BLaER1 treated with 17β-estradiol and CSF1 and Interleukin-3, amounts not matched to agents 10 nM and 100 nM (cell line): ENCODE measurements at regions not wholly inside any gene's neighbourhood (a gene's known extent, or its start where the extent isn't known, plus 50 kb on each side); places are given as distances from the start of the nearest gene placed in this dataset.

Experiments used
- H3K27ac ChIP-seq, 11 experiments: shearing (Covaris generic); formaldehyde crosslinking; 2 replicates each; pipeline ENCODE4 v1.8.1; 2022
- H3K27me3 ChIP-seq, 11 experiments: shearing (Covaris generic); formaldehyde crosslinking; 2 replicates each; pipeline ENCODE4 v1.8.1; 2022
- H3K36me3 ChIP-seq, 11 experiments: shearing (Covaris generic); formaldehyde crosslinking; 2 replicates each; pipeline ENCODE4 v1.8.1; 2022
- H3K4me1 ChIP-seq, 10 experiments: shearing (Covaris generic); formaldehyde crosslinking; 2 replicates each; pipeline ENCODE4 v1.8.1; 2022
- H3K4me2 ChIP-seq, 11 experiments: shearing (Covaris generic); formaldehyde crosslinking; 2 replicates each; pipeline ENCODE4 v1.8.1; 2022
- H3K4me3 ChIP-seq, 10 experiments: shearing (Covaris generic); formaldehyde crosslinking; 2 replicates each; pipeline ENCODE4 v1.8.1; 2022
- H3K9ac ChIP-seq, 11 experiments: shearing (Covaris generic); formaldehyde crosslinking; 2 replicates each; pipeline ENCODE4 v1.8.1; 2022
- H3K9me3 ChIP-seq, 11 experiments: shearing (Covaris generic); formaldehyde crosslinking; replicated peaks in 1 of 11; 2 replicates each; pipeline ENCODE4 v1.8.1; 2022
- H4K20me1 ChIP-seq, 11 experiments: shearing (Covaris generic); formaldehyde crosslinking; 2 replicates each; pipeline ENCODE4 v1.8.1; 2022
- Cebpa-rat ChIP-seq, 11 experiments: shearing (Covaris generic); IDR thresholded peaks; 2 replicates each; pipeline ENCODE4 v1.8.1; 2022

DNA sequence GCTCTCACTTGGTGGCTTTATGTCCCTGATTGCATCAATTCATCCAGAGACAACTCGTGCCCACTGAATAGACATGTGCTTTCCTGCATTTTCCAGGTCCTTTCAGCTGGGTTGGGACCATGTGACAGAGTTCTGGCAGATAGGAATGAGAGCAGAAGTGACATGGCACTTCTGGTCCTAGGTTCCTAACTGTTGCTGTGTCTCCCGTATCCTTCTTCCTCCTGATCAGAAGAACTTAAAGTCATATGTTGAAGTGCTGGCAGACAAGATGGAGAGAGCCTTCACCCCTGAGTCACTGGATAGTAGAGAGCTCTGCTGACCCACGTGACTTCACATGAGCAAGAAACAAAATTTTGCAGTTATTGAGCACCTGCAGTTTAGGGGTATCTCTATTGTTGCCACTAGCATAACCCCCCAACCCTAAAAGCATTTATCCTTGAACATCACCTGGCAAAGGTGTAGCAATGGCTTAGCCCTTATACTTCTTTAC, 80.0 kb downstream of the NREP start:
- H3K4me2 ChIP-seq: no peak overlapping the region
- H3K4me1 ChIP-seq: peaks cover 0 to 4% (median 0%) of the 10 kb centered on the region in 10 experiments; a peak in 1 of 20 replicates
- no peaks in the 10 kb centered on the region for H3K36me3 ChIP-seq
- H3K4me3 ChIP-seq: no peak overlapping the region
- no peaks in the 10 kb centered on the region for H4K20me1 ChIP-seq
- no peaks in the 10 kb centered on the region for H3K9me3 ChIP-seq
- H3K27me3 ChIP-seq: no peaks in the 10 kb centered on the region
- no peak overlapping the region for H3K27ac ChIP-seq
- no peak for TF ChIP-seq Cebpa-rat (IDR thresholded peaks at IDR 0.05)
- H3K9ac ChIP-seq: no peak overlapping the region

DNA sequence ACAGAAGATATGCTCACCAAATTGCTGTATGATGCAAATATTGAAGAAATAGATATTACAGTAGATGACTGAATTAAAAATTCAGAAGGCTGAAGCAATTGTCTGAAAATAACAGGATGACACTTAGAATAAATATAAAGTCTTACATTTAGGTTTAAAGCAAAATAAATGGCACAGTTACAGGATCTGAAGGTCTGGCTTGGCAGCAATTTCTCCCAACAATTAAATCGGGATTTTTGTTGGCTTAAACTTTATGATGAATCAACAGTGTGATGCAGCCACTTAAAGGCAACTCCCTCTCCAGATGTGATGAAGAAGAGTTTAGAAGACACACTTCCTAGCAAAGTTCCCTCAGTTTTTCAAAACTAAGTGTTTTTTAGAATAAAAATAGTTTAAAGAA, 80.5 kb downstream of the NREP start:
- H3K36me3 ChIP-seq: no peaks in the 10 kb centered on the region
- no peaks in the 10 kb centered on the region for H3K9me3 ChIP-seq
- H3K4me3 ChIP-seq: no peak overlapping the region
- H3K9ac ChIP-seq: no peak overlapping the region
- H4K20me1 ChIP-seq: no peaks in the 10 kb centered on the region
- TF ChIP-seq Cebpa-rat (IDR thresholded peaks at IDR 0.05): no peak
- H3K27me3 ChIP-seq: no peaks in the 10 kb centered on the region
- H3K27ac ChIP-seq: no peak overlapping the region
- H3K4me1 ChIP-seq: peaks cover 0 to 4% (median 0%) of the 10 kb centered on the region in 10 experiments; a peak in 1 of 20 replicates
- no peak overlapping the region for H3K4me2 ChIP-seq

DNA sequence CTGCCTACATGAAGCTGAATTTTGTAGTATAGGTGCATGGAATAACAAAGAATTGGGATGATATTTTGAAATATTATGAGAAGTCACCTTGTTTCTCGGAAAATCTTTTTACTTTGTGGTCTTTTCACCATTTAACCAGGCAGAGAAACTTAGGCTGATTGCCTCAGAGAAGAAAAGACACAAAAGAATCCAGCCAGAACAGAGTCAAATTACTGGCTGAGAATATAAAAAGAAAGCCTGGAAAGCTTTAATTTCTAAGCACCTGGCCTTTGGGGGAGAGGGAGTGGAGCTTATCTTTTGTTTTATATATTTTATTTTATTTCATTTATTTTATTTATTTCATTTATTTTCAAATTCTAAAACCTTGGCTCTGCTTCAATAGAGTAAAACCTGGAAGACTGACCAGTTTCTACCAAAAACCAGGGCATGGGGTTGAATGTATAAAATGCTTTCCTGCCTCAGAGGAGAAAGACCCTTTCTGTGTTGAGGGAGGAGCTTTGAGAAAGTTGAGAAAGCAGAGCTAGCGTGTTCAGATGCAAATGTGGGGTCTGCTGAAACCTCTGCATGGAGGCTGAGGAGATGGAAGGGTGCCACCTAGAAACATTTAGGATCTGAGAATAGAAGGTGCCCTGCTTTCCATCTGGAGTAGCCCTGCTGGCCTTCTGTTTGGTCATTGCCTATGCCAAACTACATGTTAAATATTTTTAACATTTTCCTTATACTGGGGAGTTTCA, 81.6 kb downstream of the NREP start:
- TF ChIP-seq Cebpa-rat (IDR thresholded peaks at IDR 0.05): no peak

DNA sequence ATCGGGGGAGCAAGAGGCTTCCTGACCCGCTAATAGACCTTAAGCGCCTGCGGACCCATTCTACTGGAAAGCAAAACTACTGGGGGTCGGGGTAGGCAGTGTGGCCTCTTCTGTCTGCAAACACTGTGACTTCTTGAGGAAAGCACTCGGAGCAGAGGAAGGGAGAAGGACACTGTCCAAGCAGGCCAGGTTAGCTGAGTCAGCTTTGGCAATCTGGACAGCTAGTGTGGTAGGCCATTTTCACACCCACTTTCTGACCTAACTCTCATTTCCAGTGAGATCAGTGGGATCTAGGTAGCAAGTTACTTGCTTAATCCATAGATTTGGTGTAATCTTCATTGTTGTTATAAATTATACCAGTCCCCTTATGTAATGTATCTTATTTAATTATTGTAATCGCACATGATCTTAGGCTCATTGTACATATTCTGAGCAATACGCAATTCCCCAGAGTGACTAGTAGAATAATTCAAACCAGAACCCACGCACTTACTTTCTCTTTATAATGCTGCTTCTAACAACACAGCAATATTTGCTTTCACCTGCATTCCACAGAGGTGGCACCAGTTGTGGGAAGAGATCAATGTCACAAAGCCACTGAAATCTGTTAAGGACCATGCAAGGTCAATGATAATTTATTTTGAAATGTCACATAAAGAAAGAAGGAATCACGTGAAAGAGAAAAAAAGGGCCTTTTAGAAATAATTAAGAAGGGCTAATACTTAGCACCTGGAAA, 82.9 kb downstream of the NREP start:
- Histone ChIP-seq H3K4me1 (no peaks in the 10 kb centered on the region), H3K4me2 (no peak overlapping the region), H3K9ac (no peak overlapping the region), H3K4me3 (no peak overlapping the region), H4K20me1 (no peaks in the 10 kb centered on the region), H3K36me3 (no peaks in the 10 kb centered on the region), H3K9me3 (no peaks in the 10 kb centered on the region), H3K27me3 (no peaks in the 10 kb centered on the region), H3K27ac (no peak overlapping the region)
- no peak for TF ChIP-seq Cebpa-rat (IDR thresholded peaks at IDR 0.05)

More for the DNA sequence above, 81.6 kb downstream of the NREP start:
- Histone ChIP-seq H3K9ac (no peak overlapping the region), H3K4me2 (no peak overlapping the region), H3K36me3 (no peaks in the 10 kb centered on the region), H3K27ac (no peak overlapping the region), H4K20me1 (no peaks in the 10 kb centered on the region), H3K27me3 (no peaks in the 10 kb centered on the region), H3K4me1 (no peaks in the 10 kb centered on the region), H3K4me3 (no peak overlapping the region), H3K9me3 (no peaks in the 10 kb centered on the region)

DNA sequence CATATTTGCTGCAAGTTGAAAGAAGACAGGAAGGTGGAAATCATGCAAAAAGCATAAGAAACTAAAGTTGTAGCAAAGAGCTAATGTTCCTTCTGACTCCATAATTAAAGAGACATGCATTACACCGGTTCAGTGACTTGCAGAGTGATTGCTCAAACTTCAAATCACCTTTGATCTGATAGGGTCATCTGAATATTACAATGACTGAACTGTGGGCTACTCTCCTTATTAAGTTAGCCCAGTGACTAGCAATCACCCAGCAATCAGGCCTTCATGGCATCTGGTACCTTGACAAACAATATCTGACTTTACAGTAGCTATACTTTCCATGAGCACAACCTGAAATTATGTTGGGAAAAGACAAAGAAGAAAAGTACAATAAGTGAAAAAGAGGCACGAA, 84.9 kb downstream of the NREP start:
- no peak for TF ChIP-seq Cebpa-rat (IDR thresholded peaks at IDR 0.05)
- H3K9me3 ChIP-seq: no peaks in the 10 kb centered on the region
- H3K9ac ChIP-seq: no peak overlapping the region
- H3K4me2 ChIP-seq: no peak overlapping the region
- no peaks in the 10 kb centered on the region for H3K36me3 ChIP-seq
- H4K20me1 ChIP-seq: no peaks in the 10 kb centered on the region
- no peaks in the 10 kb centered on the region for H3K4me1 ChIP-seq
- H3K27me3 ChIP-seq: no peaks in the 10 kb centered on the region
- no peak overlapping the region for H3K27ac ChIP-seq
- H3K4me3 ChIP-seq: no peak overlapping the region

DNA sequence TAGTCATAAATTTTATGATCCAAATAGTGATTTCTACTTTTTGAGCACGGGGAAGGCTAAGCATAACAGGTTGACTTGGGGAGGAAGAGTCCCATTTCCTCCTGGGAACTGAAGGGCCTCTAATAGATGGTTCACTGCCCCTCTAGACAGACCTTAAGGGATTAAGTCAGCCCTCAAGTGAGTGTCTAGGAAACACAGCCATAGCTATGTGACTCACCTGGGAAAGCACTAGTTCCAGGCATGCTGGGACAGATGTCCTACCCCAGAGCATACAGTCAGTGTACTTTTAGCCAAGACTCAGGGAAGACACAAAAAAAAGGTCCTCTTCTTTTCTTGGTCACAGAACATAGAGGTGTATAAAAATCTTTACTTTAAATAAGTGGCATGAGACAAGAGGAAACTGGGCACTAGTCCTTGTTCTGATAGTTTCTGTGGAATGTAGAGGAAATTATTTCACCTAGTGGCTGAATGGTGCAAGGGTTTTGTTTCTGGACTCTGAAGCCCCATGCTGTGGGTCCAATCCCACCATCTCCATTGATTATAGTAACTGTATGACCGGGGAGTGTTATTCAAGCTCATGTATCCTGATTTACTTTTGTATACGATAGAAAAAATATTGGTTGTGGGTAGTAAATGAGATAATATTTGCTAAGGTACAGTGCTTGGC, 86.0 kb downstream of the NREP start:
- Histone ChIP-seq H3K27ac (no peak overlapping the region), H4K20me1 (no peaks in the 10 kb centered on the region), H3K4me1 (no peaks in the 10 kb centered on the region), H3K27me3 (no peaks in the 10 kb centered on the region), H3K4me2 (no peak overlapping the region), H3K9ac (no peak overlapping the region), H3K4me3 (no peak overlapping the region), H3K36me3 (no peaks in the 10 kb centered on the region), H3K9me3 (no peaks in the 10 kb centered on the region)
- TF ChIP-seq Cebpa-rat (IDR thresholded peaks at IDR 0.05): no peak

DNA sequence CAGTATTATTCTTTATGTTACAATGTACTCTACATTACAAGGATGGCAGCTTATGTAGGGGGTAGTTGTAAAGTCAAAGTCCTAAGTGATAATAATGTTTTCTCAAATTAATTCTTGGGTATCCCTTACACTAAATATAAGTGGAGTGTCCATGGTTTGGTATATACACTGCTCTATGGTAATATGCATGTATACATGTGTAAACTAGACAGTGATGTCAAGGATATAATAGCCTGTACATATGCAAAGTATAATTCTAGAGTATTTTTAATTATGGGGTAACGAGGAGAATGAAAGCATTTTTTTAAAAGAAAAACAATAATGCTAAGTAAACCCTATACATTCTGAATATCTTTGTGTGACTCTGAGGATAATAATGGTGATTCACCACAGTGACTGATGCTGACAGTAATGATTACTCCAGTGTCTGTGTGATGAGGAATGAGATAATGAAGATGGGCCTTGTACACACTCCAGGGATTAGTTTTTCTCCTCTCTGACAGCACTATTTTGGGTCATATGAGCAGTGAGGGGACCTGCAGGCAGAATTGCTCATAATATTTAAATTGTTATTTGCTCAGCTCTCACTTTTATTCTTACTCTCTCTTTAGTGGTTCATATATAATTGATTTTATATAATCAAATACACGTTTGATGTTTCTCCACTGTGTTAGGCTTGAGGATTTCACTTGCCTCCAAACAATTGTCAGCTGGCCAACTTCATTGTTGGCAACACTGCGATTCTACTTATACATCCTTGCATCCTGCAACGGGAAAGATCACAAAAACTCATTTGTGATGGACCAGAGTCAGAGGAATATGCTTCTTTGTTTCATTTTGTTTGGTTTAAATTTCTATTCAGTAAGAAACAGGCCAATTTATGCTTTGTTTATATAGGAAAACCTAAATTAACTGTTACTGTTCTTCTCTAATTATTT, 88.2 kb downstream of the NREP start:
- Histone ChIP-seq H3K27me3 (no peaks in the 10 kb centered on the region), H3K9ac (no peak overlapping the region), H3K36me3 (no peaks in the 10 kb centered on the region), H3K4me1 (no peaks in the 10 kb centered on the region), H3K9me3 (no peaks in the 10 kb centered on the region), H3K27ac (no peak overlapping the region), H3K4me2 (no peak overlapping the region), H4K20me1 (no peaks in the 10 kb centered on the region), H3K4me3 (no peak overlapping the region)
- no peak for TF ChIP-seq Cebpa-rat (IDR thresholded peaks at IDR 0.05)

DNA sequence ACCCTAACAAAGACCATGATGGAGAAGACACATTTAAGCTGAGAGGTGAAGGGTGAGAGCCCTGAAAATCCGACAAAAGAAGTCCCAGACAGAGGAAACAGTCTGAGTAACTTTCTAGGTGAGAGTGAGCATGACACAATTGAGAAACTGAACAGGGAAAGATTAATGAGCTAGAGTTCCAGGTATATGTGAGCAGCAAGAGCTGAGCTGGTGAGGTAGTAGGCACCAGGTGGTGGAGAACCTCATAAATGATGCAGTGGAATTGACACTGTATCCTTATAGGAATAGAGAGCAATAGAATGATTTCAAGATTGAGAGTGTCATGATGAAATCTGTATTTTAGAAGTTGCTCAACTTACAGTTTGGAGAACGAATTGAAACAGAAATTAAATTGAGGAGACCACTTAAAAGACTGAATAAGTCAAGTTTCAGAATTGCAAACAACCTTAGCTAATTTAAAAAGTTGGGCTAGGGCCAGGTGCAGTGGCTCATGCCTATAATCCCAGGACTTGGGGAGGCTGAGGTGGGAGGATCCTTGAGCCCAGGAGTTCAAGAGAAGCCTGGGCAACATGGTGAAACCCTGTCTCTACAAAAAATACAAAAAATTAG, 89.8 kb downstream of the NREP start:
- H3K9me3 ChIP-seq: no peaks in the 10 kb centered on the region

More for the DNA sequence above, 89.8 kb downstream of the NREP start:
- Histone ChIP-seq H3K4me3 (no peak overlapping the region), H3K36me3 (no peaks in the 10 kb centered on the region), H3K4me2 (no peak overlapping the region), H3K27ac (no peak overlapping the region), H4K20me1 (no peaks in the 10 kb centered on the region), H3K4me1 (no peaks in the 10 kb centered on the region), H3K9ac (no peak overlapping the region), H3K27me3 (no peaks in the 10 kb centered on the region)
- TF ChIP-seq Cebpa-rat (IDR thresholded peaks at IDR 0.05): no peak
